ENCODE measurements at regions not wholly inside any gene's neighbourhood (a gene's known extent, or its start where the extent isn't known, plus 50 kb on each side); places are given as distances from the start of the nearest gene placed in this dataset.

DNA sequence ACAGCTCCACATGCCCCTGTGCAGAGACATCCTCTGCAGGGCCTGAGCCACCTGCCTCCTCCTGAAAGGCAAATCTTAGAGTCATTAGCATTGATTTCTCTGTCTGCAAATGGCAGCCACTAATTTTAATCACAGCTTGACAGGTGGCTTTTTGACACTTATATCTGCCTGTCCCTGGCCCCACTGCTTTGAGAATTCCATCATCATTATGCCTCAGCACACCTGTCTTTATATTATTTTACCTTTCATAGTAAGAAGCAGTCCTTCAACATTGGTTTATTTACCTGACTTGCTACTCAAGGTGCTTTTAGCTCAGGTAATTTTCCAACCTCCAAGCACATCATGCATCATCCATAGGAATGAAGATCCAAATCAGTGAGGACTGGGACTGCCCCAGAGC, 451.3 kb downstream of the MTRR start:
- Histone ChIP-seq H3K27ac (no peak overlapping the region), H3K36me3 (no peaks in the 10 kb centered on the region), H3K9me3 (peaks cover 0 to 8% (median 0%) of the 10 kb centered on the region in 11 donors), H3K27me3 (peaks cover 0 to 2% (median 0%) of the 10 kb centered on the region in 7 donors), H3K4me3 (no peak overlapping the region), H3K4me1 (no peaks in the 10 kb centered on the region)
- ATAC-seq (no peak), DNase-seq (no peak)
- intact Hi-C loops (cut with DNase I), result no loop called here
- TF ChIP-seq, protein P1, sequence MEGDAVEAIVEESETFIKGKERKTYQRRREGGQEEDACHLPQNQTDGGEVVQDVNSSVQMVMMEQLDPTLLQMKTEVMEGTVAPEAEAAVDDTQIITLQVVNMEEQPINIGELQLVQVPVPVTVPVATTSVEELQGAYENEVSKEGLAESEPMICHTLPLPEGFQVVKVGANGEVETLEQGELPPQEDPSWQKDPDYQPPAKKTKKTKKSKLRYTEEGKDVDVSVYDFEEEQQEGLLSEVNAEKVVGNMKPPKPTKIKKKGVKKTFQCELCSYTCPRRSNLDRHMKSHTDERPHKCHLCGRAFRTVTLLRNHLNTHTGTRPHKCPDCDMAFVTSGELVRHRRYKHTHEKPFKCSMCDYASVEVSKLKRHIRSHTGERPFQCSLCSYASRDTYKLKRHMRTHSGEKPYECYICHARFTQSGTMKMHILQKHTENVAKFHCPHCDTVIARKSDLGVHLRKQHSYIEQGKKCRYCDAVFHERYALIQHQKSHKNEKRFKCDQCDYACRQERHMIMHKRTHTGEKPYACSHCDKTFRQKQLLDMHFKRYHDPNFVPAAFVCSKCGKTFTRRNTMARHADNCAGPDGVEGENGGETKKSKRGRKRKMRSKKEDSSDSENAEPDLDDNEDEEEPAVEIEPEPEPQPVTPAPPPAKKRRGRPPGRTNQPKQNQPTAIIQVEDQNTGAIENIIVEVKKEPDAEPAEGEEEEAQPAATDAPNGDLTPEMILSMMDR (IDR thresholded peaks at IDR 0.05), result no peak

DNA sequence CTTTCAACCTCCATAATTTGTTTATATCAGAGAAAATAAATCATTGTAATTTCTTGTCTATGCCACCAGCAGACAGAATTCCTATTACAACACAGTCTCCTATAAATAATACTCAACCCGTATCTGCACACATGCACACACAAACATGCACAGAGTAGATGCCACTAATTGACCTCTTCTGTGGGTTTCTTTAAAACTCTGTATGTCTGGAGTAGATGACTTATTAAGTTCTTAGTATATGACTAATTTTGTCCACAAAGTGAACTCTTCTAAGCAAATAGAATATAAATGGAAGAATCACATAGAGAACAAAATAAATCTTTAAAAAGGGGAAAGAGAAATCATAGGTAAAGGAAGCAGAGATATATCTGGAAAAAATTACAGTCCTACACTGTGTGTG, 452.3 kb downstream of the MTRR start:
- intact Hi-C loops (cut with DNase I), result no loop called here
- Histone ChIP-seq H3K36me3 (no peaks in the 10 kb centered on the region), H3K4me1 (no peaks in the 10 kb centered on the region), H3K27me3 (peaks cover 0 to 2% (median 0%) of the 10 kb centered on the region in 7 donors), H3K4me3 (no peak overlapping the region), H3K9me3 (peaks cover 0 to 8% (median 0%) of the 10 kb centered on the region in 11 donors), H3K27ac (no peak overlapping the region)
- TF ChIP-seq, protein P1 (IDR thresholded peaks at IDR 0.05), result no peak
- WGBS, 2 donors, result 88 to 89% methylated on average over 1 of the region's 1 CpG
- DNase-seq (no peak), ATAC-seq (no peak)

DNA sequence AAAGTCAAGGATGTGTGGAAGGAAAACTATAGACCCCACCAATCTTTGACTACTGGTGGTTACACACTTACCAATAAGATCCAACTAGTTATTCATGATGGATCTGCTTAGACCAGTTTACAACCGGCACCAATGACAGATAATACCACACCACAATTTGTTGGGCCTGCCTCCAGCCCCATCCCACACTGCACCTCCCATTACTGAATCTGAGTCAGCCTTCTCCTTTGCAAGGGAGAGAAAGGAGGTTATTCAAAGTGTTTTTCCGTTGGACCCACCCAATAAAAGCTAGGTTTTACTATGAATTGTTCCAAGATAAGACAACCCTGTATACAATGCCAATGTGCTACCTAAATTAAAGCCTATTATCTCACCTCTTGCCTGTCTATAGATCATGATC, 453.5 kb downstream of the MTRR start:
- Histone ChIP-seq H3K36me3 (no peaks in the 10 kb centered on the region), H3K27ac (no peak overlapping the region), H3K4me1 (no peaks in the 10 kb centered on the region), H3K27me3 (peaks cover 0 to 2% (median 0%) of the 10 kb centered on the region in 7 donors), H3K9me3 (peaks cover 0 to 3% (median 0%) of the 10 kb centered on the region in 11 donors), H3K4me3 (no peak overlapping the region)
- TF ChIP-seq, protein P1 (IDR thresholded peaks at IDR 0.05), result no peak
- ATAC-seq (no peak), DNase-seq (no peak)
- intact Hi-C loops (cut with DNase I), result no loop called here
- 62 to 68% methylated on average over 2 of the region's 2 CpGs for WGBS, 2 donors

DNA sequence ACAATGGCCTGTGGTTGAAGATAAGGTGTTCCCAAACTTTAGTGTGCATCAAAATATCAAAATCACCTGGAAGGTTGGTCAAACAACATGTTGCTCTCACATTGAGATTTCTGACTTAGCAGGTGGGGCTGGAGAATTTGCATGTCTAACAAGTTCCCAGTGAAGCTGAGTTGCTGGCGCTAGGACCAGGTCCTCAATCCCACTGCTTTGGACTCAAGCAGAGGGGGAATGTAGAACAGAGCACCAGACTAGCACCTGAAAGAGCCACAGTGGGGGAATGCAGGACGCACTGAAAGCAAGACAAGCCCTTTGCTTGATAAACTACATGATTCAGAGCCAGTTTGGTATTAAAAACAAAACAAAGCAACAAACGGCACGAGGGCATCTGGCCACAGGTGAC, 458.1 kb downstream of the MTRR start:
- WGBS, 2 donors, result 62 to 70% methylated on average over 4 of the region's 4 CpGs
- ATAC-seq (no peak), DNase-seq (no peak)
- Histone ChIP-seq H3K4me3 (no peak overlapping the region), H3K36me3 (no peaks in the 10 kb centered on the region), H3K27ac (no peak overlapping the region), H3K9me3 (no peaks in the 10 kb centered on the region), H3K4me1 (no peaks in the 10 kb centered on the region), H3K27me3 (peaks cover 0 to 2% (median 0%) of the 10 kb centered on the region in 7 donors)
- TF ChIP-seq, protein P1 (IDR thresholded peaks at IDR 0.05), result no peak
- intact Hi-C loops (cut with DNase I), result no loop called here

Data from heart right ventricle (tissue), 16 donors.